Calu3 (cell line): ENCODE measurements at regions not wholly inside any gene's neighbourhood (a gene's known extent, or its start where the extent isn't known, plus 50 kb on each side); places are given as distances from the start of the nearest gene placed in this dataset.

ENCODE experiments used
- BruUV-seq: library from RNA; stranded (reverse); fragments of 400-500 nt; replicated peaks from 2 replicates; lab custom pipeline; 2021; lab: Mats Ljungman, UMichigan
- CTCF ChIA-PET: fragments of 300-600 bp; sonication (Branson Sonifier 250); formaldehyde crosslinking; loops from one replicate; lab custom pipeline; 2022; ENCODE audit warnings: antibody characterized with exemption; lab: Charles Lee
- DNase-seq: peaks from one replicate; pipeline ENCODE4 v3.0.0; 2022
- H3K27ac Mint-ChIP-seq: one replicate; pipeline ENCODE4 v1.8.0; 2022; ENCODE audit warnings: mixed read lengths; ENCODE audit not compliant: unreplicated experiment
- H3K27me3 Mint-ChIP-seq: one replicate; pipeline ENCODE4 v1.8.0; 2022; ENCODE audit warnings: mixed read lengths; ENCODE audit not compliant: unreplicated experiment
- H3K36me3 Mint-ChIP-seq: one replicate; pipeline ENCODE4 v1.8.0; 2022; ENCODE audit warnings: mild to moderate bottlenecking, moderate library complexity, mixed read lengths; ENCODE audit not compliant: insufficient read depth, unreplicated experiment
- H3K4me1 Mint-ChIP-seq: one replicate; pipeline ENCODE4 v1.8.0; 2022; ENCODE audit warnings: mild to moderate bottlenecking, low read depth, mixed read lengths; ENCODE audit not compliant: unreplicated experiment
- H3K4me3 Mint-ChIP-seq: one replicate; pipeline ENCODE4 v1.8.0; 2022; ENCODE audit warnings: mild to moderate bottlenecking, low read depth, moderate library complexity, mixed read lengths; ENCODE audit not compliant: unreplicated experiment
- H3K9me3 Mint-ChIP-seq: one replicate; pipeline ENCODE4 v1.8.0; 2022; ENCODE audit warnings: low read depth, mixed read lengths; ENCODE audit not compliant: unreplicated experiment
- CTCF ChIP-seq: fragments of 200-600 bp; IDR thresholded peaks from one replicate; pipeline ENCODE4 v1.8.0; 2022; ENCODE audit warnings: antibody characterized with exemption; ENCODE audit not compliant: unreplicated experiment
- intact Hi-C: fragments of 100-400 bp; cut with micrococcal nuclease; formaldehyde crosslinking; loops from one replicate; pipeline ENCODE4 v1.10.0; 2022; ENCODE audit not compliant: unreplicated experiment

GRCh38 chr15:47974724-47975123 lies 146.1 kb upstream of the SLC24A5 start:
- H3K36me3 Mint-ChIP-seq = no peaks in the 10 kb centered on the region
- no peaks in the 10 kb centered on the region for H3K4me1 Mint-ChIP-seq
- no TSS peak for BruUV-seq
- intact Hi-C loops = no loop called here
- CTCF ChIA-PET = no interaction called here
- no peak overlapping the region for H3K4me3 Mint-ChIP-seq
- TF ChIP-seq CTCF = no peak
- H3K27me3 Mint-ChIP-seq = no peaks in the 10 kb centered on the region
- H3K9me3 Mint-ChIP-seq = peaks cover 7% of the 10 kb centered on the region
- no peak overlapping the region for H3K27ac Mint-ChIP-seq
- DNase-seq = no peak

- no peaks in the 10 kb centered on the region for H3K36me3 Mint-ChIP-seq
- no peak overlapping the region for H3K27ac Mint-ChIP-seq
- H3K4me1 Mint-ChIP-seq = no peaks in the 10 kb centered on the region
- CTCF ChIA-PET = no interaction called here
- H3K27me3 Mint-ChIP-seq = no peaks in the 10 kb centered on the region
- H3K4me3 Mint-ChIP-seq = no peak overlapping the region
- no peak for DNase-seq
- intact Hi-C loops = no loop called here
- peaks cover 7% of the 10 kb centered on the region for H3K9me3 Mint-ChIP-seq
- BruUV-seq = no TSS peak
- no peak for TF ChIP-seq CTCF
These were observed 145.4 kb upstream of the SLC24A5 start for GRCh38 chr15:47975427-47975826.

GRCh38 chr15:47983533-47983932 lies 137.3 kb upstream of the SLC24A5 start:
- Mint-ChIP-seq H3K27me3 (no peaks in the 10 kb centered on the region), H3K4me3 (no peak overlapping the region), H3K9me3 (peaks cover 3% of the 10 kb centered on the region), H3K27ac (no peak overlapping the region), H3K4me1 (no peaks in the 10 kb centered on the region), H3K36me3 (no peaks in the 10 kb centered on the region)
- no peak for DNase-seq
- intact Hi-C loops = no loop called here
- no peak for TF ChIP-seq CTCF
- CTCF ChIA-PET = no interaction called here
- no TSS peak for BruUV-seq

GRCh38 chr15:47985568-47985967 lies 135.2 kb upstream of the SLC24A5 start:
- BruUV-seq = no TSS peak
- Mint-ChIP-seq H3K4me1 (no peaks in the 10 kb centered on the region), H3K9me3 (no peaks in the 10 kb centered on the region), H3K36me3 (no peaks in the 10 kb centered on the region), H3K4me3 (no peak overlapping the region), H3K27ac (no peak overlapping the region), H3K27me3 (no peaks in the 10 kb centered on the region)
- intact Hi-C loops = loop anchor here (5.0 kb wide), 1 partner anchor 1673 kb away; no protein-coding TSS in a partner anchor
- CTCF ChIA-PET = no interaction called here
- DNase-seq = no peak
- TF ChIP-seq CTCF = no peak
